Right lung (tissue), 2 donors: ENCODE measurements at regions not wholly inside any gene's neighbourhood (a gene's known extent, or its start where the extent isn't known, plus 50 kb on each side); places are given as distances from the start of the nearest gene placed in this dataset.

Source experiments
- DNase-seq, 2 donors: peaks; one replicate each; pipeline ENCODE4 v3.0.0-alpha.2; 2013

DNA sequence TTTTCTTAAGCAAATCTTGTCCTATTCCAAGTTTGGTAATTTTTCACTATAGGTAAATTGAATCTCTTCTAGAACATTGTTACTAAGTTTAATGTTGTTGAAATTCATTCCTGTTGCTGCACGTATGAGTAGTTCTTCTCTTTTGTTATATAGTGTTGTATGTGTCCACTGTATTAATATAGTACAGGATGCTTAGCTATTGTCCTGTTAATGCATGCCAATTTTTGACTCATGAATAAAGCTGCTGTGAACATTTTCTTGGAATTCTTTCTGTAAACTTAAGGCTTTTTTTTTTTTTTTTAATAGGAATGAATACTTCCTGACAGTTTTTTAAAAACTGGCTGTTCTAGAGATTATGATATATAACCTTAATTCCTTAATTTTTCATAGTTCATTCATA is 326.9 kb downstream of the SLC4A3 start:
- DNase-seq, result no peak

DNA sequence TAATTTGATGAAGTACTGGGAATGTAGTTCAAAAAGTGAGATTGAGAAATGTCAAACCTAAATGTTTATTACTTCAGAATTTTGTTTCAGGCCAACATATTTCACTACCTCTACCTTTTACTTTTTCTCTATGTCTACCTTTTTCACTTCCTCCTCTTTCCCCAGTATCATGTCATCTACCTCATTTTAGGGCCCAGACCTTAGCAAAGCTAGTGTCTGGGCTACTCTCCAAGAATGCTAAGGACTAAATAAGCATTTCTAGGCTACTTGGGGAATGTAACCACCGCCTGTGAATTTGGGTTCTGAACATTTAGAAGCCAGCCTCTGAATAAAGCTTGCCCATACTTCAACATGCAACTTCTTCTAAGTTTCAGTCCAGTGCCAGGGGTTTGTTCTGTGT is 330.4 kb downstream of the SLC4A3 start:
- DNase-seq, result no peak

DNA sequence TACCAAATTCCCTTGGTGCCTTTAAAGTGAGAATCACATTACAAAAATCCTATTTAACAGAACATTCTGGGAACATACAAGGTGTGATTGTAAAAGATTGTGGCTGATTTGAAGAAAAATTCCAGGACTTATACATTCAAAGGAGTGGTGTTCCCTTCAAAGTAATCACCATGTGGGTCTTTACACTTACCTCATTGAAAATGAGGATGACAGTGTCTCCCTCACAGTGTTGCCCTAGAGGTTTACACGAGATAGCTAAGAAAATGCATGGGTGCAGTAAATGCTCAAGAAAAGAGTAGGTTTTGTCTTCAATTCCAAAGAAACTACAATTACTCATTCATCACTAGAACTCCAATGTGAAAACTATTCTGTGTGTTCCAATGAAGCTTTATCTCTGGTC is 331.5 kb downstream of the SLC4A3 start:
- DNase-seq, result no peak

DNA sequence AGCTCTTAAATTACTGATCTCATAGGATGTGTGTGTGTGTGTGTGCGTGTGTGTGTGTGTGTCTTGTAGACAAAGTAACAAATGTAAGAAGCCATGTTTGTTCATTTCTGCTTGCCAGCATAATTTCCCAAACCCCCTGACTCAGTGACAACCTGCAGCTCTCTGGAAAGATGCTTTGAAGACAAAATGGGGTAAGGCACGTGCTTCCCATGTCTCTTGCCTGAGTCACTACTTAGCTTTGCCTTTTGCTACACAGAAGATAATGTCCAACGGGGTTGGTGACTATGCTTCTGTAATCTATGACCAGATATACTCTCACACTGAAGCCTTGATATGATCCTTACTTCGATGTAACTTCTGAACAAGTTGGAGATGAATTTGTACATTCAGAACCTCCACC is 332.0 kb downstream of the SLC4A3 start:
- DNase-seq, result no peak

DNA sequence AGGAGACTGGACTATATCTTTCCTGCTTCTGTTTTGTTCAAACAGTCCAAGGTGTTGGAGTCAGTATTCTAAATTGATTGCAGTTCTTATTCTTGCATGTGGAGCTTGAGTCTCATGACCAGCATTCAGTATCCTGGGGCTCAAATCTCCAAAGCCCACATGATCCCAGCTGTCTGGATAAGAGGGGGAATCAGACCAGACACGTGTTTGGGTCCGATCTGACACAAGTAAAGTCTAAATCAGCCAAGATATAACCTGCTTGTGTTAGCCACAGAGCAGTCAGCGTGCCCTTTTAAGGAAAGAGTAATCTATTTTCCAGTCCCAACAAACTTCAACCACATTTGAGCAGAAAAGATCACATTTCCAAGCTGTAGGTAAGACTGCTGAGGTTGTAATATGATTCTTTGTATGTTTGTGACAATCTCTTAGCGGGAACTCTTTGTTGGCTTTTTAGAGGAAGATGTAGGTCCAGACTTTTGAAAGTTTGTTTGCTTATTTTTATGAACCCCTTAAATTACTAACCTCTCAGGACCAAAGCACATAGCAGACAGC is 334.6 kb downstream of the SLC4A3 start:
- no peak for DNase-seq

DNA sequence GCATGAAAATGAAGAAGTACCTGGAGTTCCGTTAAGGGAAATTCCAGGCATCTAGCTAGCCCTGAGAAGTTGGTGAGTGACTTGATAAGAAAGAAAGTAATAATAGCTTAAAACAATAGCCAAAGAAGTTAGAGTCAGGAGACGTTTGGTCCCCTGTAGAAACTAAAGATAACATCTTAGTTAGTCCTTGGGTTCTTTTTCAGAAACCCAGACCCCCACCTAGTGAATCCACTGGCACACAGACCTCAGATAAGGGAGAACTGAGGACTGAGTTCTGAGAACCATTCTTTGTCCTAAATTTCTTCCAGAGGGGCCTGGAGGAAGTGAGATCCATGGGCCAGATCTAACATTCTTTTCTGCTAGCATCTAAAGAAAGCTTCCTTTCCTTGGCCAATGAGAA is 335.4 kb downstream of the SLC4A3 start:
- no peak for DNase-seq

DNA sequence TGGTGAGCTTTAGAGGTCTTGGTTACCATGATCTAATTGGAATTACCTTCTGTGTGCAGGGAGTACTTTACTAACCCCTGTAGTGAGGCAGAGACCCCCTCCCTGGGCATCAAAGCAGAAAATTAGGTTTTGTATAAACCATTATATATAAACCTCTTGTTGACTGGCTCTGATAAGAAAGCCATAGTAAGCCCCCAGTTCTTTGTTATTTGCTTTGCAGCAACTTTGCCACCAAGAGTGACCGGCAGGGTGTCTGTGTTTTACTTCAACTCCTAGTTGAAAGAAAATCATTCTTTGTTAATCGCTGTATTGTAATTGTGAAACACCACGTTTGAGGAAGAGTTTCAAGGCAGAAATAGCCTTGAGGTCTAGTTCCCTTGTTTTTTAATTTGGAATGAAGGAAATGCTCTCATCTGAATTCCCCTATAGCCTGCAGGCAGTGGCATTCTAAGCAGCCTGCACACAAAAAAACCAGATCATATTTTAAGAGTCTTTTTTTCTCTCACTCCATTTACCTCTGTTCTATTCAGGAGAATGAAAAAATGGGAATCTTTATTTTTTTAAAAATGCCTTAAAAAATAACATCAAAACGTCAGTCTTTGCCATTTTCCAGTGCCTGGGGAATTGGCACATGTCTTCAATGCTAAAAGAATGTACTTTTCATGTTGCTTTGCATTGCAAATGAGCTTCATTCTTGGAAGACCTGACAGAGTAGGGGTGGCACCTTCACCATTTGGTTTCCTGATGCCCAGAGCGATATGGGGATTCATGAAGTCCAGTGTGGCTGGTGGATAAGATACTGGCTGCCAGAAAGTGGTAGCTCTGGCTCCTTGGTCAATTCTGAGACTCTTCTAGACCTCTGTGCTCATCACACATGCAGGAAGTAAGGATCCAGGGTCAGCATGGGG is 338.1 kb downstream of the SLC4A3 start:
- no peak for DNase-seq

DNA sequence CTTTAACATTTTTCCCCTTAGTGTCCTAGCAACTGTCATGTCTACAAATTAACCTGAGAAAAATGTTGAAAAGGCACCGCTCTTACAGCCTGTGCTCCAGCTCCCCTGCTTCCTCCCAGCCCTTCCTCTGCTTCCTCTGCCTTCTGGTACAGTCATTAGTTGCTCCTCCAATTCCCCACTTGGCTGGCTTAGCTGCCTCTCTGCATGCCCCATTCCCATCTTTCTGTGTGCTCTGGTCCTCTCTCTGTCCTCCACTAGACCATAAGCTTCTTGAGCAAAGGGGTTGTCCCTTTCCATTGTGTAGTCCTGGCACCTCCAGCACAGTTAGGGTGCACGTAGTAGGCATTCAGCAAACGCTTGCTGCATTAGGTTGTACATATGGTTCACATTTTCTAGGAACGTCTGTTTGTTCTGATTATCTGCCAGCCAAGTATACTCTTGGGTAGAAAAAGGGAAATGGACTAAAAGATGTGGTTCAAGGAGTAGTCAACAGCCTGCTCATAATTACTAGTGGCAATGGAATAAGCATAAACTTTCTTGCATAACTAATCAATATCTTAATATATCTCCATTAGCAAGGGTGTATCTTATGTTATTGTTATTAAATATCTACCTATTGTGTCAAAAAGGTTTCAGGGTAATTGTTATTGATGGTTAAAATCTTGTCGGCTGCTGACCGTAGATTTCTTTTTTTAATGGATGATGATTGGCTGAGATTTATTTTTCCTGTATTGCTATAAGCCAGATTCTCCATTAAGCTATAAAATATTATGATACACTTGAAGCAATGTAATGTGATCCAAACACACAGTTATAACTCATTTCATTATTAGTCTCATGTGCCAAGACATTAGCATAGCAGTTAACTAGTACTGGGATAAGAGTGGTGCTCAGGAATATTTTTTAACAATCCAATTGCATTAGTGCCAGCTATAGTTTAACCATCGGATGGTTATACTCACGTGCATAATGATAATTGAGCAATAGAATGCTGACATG is 340.1 kb downstream of the SLC4A3 start:
- DNase-seq, result no peak

DNA sequence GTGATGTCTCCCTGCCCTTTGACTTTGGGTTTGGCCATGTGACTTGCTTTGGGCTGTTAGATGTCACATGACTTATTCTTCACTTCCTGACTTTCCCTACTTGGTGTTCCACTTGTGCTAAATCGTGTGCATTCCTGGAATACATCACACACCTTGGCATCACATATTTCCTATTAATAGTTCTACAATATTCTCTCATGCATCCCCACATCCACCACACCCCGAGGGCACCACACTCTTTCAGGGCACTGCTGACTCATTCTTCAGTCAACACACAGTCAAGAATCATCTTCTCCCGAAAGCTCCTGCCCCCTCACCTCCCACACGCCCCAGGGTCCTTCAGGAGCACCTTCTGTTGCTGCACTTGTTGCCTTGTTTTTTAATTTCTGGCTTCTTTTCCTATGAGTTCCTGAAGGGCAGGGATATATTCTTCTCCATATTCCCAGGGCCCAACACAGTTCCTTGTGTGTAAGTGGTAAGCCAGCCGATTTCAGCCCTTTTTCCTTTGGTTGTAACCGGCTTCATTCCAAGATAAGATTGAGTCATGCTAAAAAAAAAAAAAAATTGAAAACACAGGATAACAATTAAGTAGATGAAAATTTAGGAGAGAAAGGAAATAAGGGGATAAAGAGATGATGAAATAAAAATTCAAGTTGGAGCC is 341.4 kb downstream of the SLC4A3 start:
- no peak for DNase-seq

DNA sequence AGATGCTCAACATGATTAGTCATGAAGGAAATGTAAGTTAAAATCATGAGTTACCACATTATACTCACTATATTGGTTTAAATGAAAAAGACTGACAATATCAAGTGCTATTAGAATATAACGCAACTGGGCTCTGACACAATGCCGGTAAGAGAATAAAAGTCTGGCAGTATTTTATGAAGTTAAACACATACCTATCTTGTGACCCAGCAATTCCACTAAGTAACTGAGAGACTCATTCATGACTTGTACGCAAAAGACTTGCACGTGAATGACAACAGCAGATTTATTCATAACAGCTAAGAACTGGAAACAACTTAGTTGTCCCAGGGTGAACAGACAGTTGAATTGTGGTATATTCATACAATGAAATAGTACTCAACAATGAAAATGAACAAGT is 342.1 kb downstream of the SLC4A3 start:
- DNase-seq, result no peak

DNA sequence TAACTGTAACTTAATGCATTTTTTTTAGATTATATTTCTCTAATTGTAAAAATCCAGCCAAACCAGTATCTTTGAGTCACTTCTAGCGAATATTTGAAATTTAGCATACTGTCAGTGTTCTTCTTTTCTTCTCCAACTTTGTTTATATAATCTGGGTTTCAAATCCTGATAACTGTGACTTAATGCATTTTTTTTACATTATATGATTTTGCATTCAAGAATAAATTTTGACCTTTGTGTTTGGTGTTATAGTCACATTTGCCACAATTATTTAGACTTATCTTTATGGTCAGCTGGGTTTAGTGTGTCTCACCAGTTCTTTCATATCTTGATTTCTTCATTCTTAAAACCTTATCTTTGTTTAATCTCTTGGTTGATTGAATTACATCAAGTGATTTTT is 345.7 kb downstream of the SLC4A3 start:
- DNase-seq, result no peak

DNA sequence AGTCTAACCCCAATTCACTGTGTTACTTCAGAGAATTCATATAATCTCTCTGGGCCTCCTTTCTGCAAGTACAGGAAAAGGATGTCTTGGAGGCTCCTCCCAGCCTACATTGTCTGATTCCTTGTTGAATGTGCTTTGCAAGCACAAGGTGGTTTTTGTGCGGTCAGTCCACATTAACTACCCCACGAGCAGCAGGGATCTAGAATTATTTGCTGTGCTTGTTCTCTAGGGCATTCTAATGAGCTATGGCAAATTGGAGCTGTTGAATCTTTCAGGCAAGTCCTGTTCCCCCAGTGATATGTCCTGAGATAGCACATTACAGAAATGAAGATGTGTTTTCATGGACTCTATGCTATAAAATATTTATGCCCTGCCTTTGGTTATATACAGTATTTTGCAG is 349.4 kb downstream of the SLC4A3 start:
- no peak for DNase-seq

DNA sequence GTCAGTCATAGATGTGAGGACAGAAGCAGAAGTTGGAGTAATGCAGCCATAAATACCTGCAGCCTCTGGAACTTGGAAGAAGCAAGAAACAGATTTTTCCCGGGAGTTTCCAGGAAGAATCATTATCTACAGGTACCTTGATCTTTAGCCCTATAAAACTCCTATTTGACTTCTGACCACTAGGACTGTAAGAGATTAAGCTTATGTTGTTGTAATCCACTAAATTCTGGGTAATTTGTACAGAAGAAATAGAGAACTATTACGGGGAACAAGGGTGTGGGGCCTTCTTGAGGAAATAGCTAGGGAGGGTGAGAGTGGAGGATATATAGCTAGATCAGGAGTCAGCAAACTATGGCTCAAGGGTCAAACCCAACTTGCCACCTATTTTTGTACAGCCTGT is 353.2 kb downstream of the SLC4A3 start:
- no peak for DNase-seq

DNA sequence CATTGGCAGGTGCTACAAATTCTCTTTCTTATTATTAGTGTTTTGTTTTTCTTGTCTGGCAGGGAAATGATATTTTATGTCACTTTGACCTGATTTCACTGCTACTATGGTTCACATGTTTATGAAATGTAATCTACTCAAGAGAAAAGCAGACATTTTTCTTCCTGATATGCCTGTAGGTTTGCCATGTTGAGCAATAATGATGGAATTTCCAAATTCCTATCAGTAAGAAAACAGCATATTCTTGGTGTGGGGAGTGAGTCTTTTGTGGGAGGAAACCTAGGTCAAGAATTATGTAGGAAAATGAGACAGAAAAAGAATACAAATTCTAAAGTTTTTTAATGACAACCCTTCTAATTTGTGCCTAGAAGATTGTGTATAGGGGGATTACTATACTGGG is 356.4 kb downstream of the SLC4A3 start:
- DNase-seq, result no peak

DNA sequence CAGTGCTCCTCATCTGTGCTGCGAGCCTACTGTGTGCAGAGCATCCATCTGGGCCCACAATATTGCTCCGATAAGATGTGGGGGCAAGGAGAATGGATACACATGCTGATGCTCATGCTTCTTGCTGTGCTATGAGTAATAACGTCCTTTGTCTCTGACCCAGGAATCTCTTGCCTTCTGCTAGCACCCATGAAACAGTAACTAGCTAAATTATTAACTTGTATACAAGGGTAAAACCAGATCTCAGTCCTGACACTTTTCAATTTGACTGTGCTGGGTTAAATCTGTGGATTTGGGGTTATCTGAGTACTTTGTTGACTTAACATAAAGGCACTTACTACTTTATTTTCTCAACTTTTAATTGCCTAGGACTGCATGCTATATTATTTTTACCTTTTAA is 357.6 kb downstream of the SLC4A3 start:
- no peak for DNase-seq

DNA sequence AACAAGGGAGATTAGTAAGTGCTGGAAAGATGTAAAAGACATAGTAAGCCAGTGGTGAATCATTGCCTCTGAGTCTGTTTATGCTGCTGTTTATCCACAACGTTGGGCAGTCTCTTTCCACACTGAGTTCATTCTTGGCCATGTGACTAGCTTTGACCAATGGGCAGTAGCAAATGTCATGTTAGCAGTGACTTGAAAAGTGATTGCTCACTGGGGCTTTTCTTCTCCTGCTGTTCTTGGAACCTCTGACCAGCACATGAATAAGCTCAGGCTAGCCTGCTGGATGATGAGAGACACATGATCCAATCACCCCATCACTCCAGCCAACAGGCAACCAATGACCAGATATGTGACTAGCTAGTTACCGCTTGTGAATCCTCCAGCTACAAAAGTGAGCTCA is 360.4 kb downstream of the SLC4A3 start:
- no peak for DNase-seq

DNA sequence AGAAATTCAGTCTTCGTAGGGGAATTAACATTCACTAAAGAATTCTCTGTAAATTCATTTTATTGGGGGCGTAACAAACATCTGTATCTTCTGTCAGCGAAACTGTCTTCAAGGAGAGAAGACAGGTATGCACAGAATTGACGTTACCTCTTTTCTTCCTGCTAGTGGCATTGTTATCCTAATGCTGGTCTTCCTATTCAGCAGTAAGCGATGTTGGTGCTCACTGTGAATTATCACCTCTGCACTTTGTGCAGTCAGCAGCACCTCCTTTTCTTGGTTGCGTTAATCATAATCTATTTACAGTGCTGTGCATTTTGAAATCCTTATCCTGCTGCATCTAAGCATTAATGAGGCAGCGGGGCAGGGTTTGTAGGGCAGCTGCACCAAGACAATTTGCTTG is 362.3 kb downstream of the SLC4A3 start:
- DNase-seq, result no peak

DNA sequence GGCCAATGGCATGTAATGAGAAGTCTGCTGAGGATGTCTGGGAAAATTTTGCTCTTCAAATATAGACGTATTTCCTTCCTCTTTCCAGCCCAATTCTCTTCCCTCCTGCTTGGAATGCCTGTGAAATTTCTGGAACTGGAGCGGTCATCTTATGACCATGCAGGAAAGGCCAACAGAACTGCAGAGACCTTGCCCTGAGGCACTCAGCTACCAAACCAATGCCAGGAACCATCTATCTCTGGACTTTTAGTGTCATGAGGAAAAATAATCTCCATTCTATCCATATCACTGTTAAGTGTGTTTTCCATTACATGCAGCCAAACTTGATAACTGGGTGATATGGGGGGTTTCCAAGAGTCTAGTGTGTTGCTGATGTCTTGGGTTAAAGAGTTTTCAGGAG is 363.7 kb downstream of the SLC4A3 start:
- no peak for DNase-seq

DNA sequence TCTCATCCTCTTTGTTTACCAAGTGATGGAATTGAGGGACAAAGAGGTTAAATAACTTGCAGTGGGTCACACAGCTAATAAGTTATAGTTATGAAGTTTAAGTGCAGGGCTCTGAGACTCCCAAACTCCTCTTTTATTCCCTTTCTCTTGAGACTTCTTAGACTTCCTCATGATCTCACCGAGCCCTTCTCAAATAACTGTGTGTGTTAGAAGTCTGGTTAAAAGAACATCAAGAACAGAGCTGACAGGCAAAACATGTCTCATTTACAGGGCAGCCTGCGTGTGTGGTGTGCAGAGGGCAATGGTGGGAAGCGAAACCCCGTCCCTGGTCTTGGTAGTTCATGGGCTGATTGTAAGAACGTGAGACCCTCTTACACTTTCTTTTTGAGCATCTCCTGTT is 368.0 kb downstream of the SLC4A3 start:
- no peak for DNase-seq

DNA sequence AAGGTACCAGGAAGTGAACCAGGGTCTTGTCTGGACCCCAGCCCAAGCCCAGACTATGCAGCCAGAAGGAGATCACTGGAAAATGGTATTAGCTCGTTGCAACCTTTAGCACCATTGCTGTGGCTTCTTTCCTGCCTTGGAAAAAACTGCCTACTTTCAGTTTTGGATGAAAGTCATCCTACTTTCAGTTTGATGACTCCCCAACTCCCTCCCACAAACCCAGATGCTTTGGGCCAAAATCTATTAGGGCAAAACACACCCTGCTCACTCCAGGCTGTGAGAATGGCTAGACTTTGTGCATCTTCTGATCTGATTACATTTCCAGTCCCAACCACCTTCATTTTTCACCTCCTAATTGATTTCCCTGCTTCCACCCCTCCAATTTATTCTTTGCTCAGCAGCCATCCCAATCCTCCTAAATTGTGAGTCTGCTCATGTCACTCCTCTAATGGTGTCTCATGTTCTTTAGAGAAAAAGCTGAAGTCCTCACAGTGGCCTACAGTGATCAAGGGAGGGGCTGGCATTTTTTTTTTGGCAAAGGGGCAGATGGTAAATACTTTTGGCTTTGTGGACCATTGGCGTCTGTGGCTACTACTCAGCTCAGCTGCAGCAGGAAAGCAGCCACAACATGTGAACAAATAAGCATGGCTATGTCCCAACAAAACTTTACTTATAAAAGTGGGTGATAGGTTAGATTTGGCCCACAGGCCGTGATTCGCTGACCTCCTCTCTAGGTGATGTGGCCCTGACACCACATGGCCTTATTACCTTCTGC is 368.7 kb downstream of the SLC4A3 start:
- DNase-seq, result no peak

DNA sequence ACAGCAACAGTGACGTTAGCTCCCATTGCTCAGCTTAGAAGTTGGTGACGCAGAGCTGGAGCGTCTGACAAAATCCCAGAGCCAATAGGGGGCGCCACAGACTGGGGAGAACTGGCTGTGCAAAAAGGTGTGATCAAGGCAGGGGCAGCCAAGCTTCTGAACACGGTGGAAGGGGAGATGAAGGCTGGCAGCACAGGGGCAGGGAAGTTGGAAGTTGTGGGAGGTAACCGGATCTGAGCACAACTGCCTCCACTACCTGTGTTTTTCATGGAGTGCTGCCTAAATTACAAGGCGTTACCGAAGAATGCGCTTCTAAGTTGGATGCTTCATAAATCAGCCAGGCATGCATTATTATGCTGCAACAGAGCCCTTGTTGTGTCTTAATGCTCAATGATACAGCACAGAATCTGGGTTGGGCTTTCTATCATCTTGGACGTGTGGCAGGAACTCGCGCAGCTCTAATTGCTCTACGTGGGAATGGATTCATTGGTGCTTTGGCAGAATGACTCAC is 370.0 kb downstream of the SLC4A3 start:
- peak in 1 of 2 donors; percentile 11 for DNase-seq
